MCF 10A (cell line): ENCODE measurements at regions not wholly inside any gene's neighbourhood (a gene's known extent, or its start where the extent isn't known, plus 50 kb on each side); places are given as distances from the start of the nearest gene placed in this dataset.

Experiments used
- BruUV-seq: library from RNA; stranded (reverse); fragments of 400-500 nt; replicated peaks from 2 replicates; lab custom pipeline; 2021; lab: Mats Ljungman, UMichigan
- CTCF ChIA-PET: fragments of 300-600 bp; sonication (Branson Sonifier 250); formaldehyde crosslinking; extraction: SDS; loops from one replicate; lab custom pipeline; 2021; ENCODE audit warnings: antibody characterized with exemption, inconsistent platforms; lab: Yijun Ruan, JAX
- POLR2A ChIA-PET: fragments of 300-600, 350-650 bp; sonication (Branson Sonifier 250); formaldehyde crosslinking; extraction: SDS; loops from one replicate; lab custom pipeline; 2020; ENCODE audit warnings: antibody characterized with exemption, inconsistent platforms; lab: Yijun Ruan, JAX
- DNase-seq: peaks from one replicate; pipeline ENCODE4 v3.0.0-alpha.2; 2018; ENCODE audit not compliant: unreplicated experiment
- H3K27ac Mint-ChIP-seq: one replicate; pipeline ENCODE4 v1.8.0; 2022; ENCODE audit warnings: mild to moderate bottlenecking, low read depth, mixed read lengths; ENCODE audit not compliant: unreplicated experiment
- H3K27me3 Mint-ChIP-seq: one replicate; pipeline ENCODE4 v1.8.0; 2022; ENCODE audit warnings: mixed read lengths; ENCODE audit not compliant: insufficient read depth, unreplicated experiment
- H3K36me3 Mint-ChIP-seq: one replicate; pipeline ENCODE4 v1.8.0; 2022; ENCODE audit warnings: mild to moderate bottlenecking, moderate library complexity, mixed read lengths; ENCODE audit not compliant: insufficient read depth, unreplicated experiment
- H3K4me1 Mint-ChIP-seq: one replicate; pipeline ENCODE4 v1.8.0; 2022; ENCODE audit warnings: mixed read lengths; ENCODE audit not compliant: insufficient read depth, unreplicated experiment
- H3K4me3 Mint-ChIP-seq: one replicate; pipeline ENCODE4 v1.8.0; 2022; ENCODE audit warnings: mild to moderate bottlenecking, moderate library complexity, mixed read lengths; ENCODE audit not compliant: unreplicated experiment
- H3K9me3 Mint-ChIP-seq: one replicate; pipeline ENCODE4 v1.8.0; 2022; ENCODE audit warnings: mixed read lengths; ENCODE audit not compliant: unreplicated experiment
- intact Hi-C: fragments of 100-400 bp; cut with micrococcal nuclease; formaldehyde crosslinking; loops from 2 replicates; pipeline ENCODE4 v1.14.1; 2022
- TF ChIP-seq, protein P1 (sequence below): fragments of 200-600 bp; IDR thresholded peaks from one replicate; pipeline ENCODE4 v1.8.0; 2022; ENCODE audit warnings: antibody characterized with exemption, mild to moderate bottlenecking; ENCODE audit not compliant: unreplicated experiment

- POLR2A ChIA-PET, result no interaction called here
- Mint-ChIP-seq H3K27ac (no peak overlapping the region), H3K27me3 (no peaks in the 10 kb centered on the region), H3K4me1 (no peaks in the 10 kb centered on the region), H3K9me3 (no peaks in the 10 kb centered on the region), H3K36me3 (no peaks in the 10 kb centered on the region), H3K4me3 (peak overlapping the region; percentile 8)
- no peak for DNase-seq
- intact Hi-C loops, result no loop called here
- CTCF ChIA-PET, result no interaction called here
- BruUV-seq, result no TSS peak
- TF ChIP-seq, protein P1, sequence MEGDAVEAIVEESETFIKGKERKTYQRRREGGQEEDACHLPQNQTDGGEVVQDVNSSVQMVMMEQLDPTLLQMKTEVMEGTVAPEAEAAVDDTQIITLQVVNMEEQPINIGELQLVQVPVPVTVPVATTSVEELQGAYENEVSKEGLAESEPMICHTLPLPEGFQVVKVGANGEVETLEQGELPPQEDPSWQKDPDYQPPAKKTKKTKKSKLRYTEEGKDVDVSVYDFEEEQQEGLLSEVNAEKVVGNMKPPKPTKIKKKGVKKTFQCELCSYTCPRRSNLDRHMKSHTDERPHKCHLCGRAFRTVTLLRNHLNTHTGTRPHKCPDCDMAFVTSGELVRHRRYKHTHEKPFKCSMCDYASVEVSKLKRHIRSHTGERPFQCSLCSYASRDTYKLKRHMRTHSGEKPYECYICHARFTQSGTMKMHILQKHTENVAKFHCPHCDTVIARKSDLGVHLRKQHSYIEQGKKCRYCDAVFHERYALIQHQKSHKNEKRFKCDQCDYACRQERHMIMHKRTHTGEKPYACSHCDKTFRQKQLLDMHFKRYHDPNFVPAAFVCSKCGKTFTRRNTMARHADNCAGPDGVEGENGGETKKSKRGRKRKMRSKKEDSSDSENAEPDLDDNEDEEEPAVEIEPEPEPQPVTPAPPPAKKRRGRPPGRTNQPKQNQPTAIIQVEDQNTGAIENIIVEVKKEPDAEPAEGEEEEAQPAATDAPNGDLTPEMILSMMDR, result no peak
Measured at GRCh38 chr6:21666201-21666691, 72.7 kb downstream of the SOX4 start.

DNA sequence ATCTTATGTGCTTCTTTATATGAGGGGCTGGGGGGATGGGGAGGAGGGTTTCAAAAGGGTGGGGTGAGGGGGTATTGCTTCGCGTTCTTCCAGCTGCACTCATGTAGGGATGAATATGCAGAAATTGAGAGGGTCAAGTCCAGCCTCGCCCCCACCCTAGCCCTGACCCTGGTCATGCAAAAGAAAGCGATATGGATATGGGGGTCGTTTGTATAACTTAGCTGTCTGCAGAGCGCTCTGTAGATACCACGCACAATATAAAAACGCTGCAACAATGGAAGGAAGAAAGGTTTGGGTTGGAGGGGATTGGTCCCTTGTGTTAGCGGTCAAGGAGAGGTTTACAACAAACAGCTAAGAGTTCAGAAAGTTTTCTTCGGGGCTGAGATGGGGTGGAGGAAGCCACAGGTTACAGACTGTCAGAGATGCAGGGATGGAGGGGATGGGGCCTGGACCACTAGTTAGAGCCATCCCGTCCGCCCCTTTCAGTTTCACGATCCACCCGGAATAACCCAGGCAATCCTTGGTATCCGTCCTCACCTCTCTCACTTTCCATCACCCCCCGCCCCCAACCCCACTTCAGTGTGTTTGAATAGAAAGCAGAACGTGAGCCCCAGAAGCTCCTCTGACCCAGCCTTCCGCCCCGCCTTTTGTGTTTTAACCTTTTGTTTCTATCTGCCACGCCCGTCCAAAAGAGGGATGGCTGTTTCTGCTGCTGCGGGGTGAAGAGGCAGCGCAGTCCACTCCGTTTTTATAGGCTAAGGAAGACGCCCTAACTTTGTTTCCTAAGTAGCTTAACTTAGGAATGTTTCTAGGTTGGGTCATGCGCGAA lies 73.5 kb downstream of the SOX4 start:
- Mint-ChIP-seq H3K9me3 (no peaks in the 10 kb centered on the region), H3K4me1 (no peaks in the 10 kb centered on the region), H3K27ac (no peak overlapping the region), H3K4me3 (no peak overlapping the region), H3K36me3 (no peaks in the 10 kb centered on the region), H3K27me3 (no peaks in the 10 kb centered on the region)
- TF ChIP-seq, protein P1, result no peak
- ChIA-PET POLR2A (no interaction called here), CTCF (no interaction called here)
- no TSS peak for BruUV-seq
- intact Hi-C loops, result no loop called here
- no peak for DNase-seq

- ChIA-PET CTCF (no interaction called here), POLR2A (no interaction called here)
- Mint-ChIP-seq H3K9me3 (peaks cover 8% of the 10 kb centered on the region), H3K27me3 (no peaks in the 10 kb centered on the region), H3K4me1 (no peaks in the 10 kb centered on the region), H3K4me3 (no peak overlapping the region), H3K27ac (no peak overlapping the region), H3K36me3 (no peaks in the 10 kb centered on the region)
- TF ChIP-seq, protein P1, result no peak
- no peak for DNase-seq
- BruUV-seq, result no TSS peak
- intact Hi-C loops, result no loop called here
Measured at GRCh38 chr6:21668795-21669194, 75.2 kb downstream of the SOX4 start.

GRCh38 chr6:21676769-21677168 lies 83.2 kb downstream of the SOX4 start:
- intact Hi-C loops, result no loop called here
- ChIA-PET CTCF (no interaction called here), POLR2A (no interaction called here)
- no TSS peak for BruUV-seq
- Mint-ChIP-seq H3K27me3 (no peaks in the 10 kb centered on the region), H3K36me3 (no peaks in the 10 kb centered on the region), H3K4me3 (no peak overlapping the region), H3K9me3 (peaks cover 8% of the 10 kb centered on the region), H3K27ac (no peak overlapping the region), H3K4me1 (peaks cover 8% of the 10 kb centered on the region)
- no peak for DNase-seq
- TF ChIP-seq, protein P1, result no peak
